CD14-positive monocyte (primary cell): ENCODE measurements at regions not wholly inside any gene's neighbourhood (a gene's known extent, or its start where the extent isn't known, plus 50 kb on each side); places are given as distances from the start of the nearest gene placed in this dataset.

Experiments used
- DNase-seq, 3 donors: peaks; one replicate each; pipeline ENCODE4 v3.0.0-alpha.2; 2011 to 2022
- H2AFZ ChIP-seq: 2 replicates; pipeline ENCODE4 v1.6.0; 2012; ENCODE audit warnings: mild to moderate bottlenecking, low read depth, low read length, inconsistent platforms; ENCODE audit not compliant: insufficient read depth, poor library complexity, severe bottlenecking
- H3K27ac ChIP-seq, 2 donors: 1 replicate in 1 of 2; 2 replicates in 1 of 2; pipeline ENCODE4 v1.5.1; 2012 to 2013; ENCODE audit warnings: low read length in 2 of 2, control low read depth in 1 of 2, inconsistent platforms in 1 of 2, low read depth in 1 of 2, mild to moderate bottlenecking in 1 of 2
- H3K27me3 ChIP-seq, 2 donors: one replicate each; pipeline versions ENCODE4 v1.6.0 to v1.6.1; 2011 to 2013; ENCODE audit warnings: low read length in 2 of 2; ENCODE audit not compliant: control insufficient read depth in 2 of 2, insufficient read depth in 2 of 2
- H3K36me3 ChIP-seq, 2 donors: replicated peaks in 1 of 2; 1 replicate in 1 of 2; 2 replicates in 1 of 2; pipeline versions ENCODE4 v1.5.1 to v1.6.1; 2012 to 2013; ENCODE audit warnings: low read length in 2 of 2, control low read depth in 1 of 2, inconsistent platforms in 1 of 2, mild to moderate bottlenecking in 1 of 2; ENCODE audit not compliant: insufficient read depth in 2 of 2, control insufficient read depth in 1 of 2
- H3K4me1 ChIP-seq, 2 donors: 1 replicate in 1 of 2; 2 replicates in 1 of 2; pipeline versions ENCODE4 v1.5.1 to v1.6.1; 2012 to 2013; ENCODE audit warnings: low read length in 2 of 2, control low read depth in 1 of 2, inconsistent platforms in 1 of 2, mild to moderate bottlenecking in 1 of 2, moderate library complexity in 1 of 2; ENCODE audit not compliant: insufficient read depth in 2 of 2, control insufficient read depth in 1 of 2
- H3K4me2 ChIP-seq: replicated peaks from 2 replicates; pipeline ENCODE3; 2012; ENCODE audit warnings: low read length, moderate library complexity, mild to moderate bottlenecking; ENCODE audit not compliant: poor library complexity, severe bottlenecking; ENCODE audit errors: extremely low read depth
- H3K4me3 ChIP-seq, 3 experiments: fragments of 200-600 bp in 1 of 3; sonication (generic) in 1 of 3; replicated peaks in 1 of 3; 1 replicate in 2 of 3; 2 replicates in 1 of 3; pipeline ENCODE4 v1.5.1; 2011 to 2013; ENCODE audit warnings: low read length in 3 of 3, mild to moderate bottlenecking in 3 of 3, control low read depth in 2 of 3, low read depth in 2 of 3, inconsistent platforms in 1 of 3, moderate library complexity in 1 of 3
- H3K79me2 ChIP-seq: 2 replicates; pipeline ENCODE4 v1.6.0; 2012; ENCODE audit warnings: mild to moderate bottlenecking, control low read depth, inconsistent platforms, low read length, moderate library complexity; ENCODE audit not compliant: insufficient read depth
- H3K9ac ChIP-seq: 2 replicates; pipeline ENCODE4 v1.6.0; 2017; ENCODE audit warnings: low read length, mild to moderate bottlenecking; ENCODE audit not compliant: insufficient read depth, poor library complexity, severe bottlenecking
- H3K9me3 ChIP-seq, 2 donors: replicated peaks in 1 of 2; 1 replicate in 1 of 2; 2 replicates in 1 of 2; pipeline versions ENCODE4 v1.5.1 to v1.6.1; 2012 to 2013; ENCODE audit warnings: low read length in 2 of 2, control low read depth in 1 of 2; ENCODE audit not compliant: control insufficient read depth in 1 of 2, insufficient read depth in 1 of 2
- H4K20me1 ChIP-seq: 2 replicates; pipeline ENCODE4 v1.6.0; 2012; ENCODE audit warnings: mild to moderate bottlenecking, low read length, control low read depth, moderate library complexity; ENCODE audit not compliant: insufficient read depth
- H3K27ac Mint-ChIP-seq, 7 donors: one replicate each; pipeline ENCODE4 v1.8.0; 2020; ENCODE audit warnings: mild to moderate bottlenecking in 7 of 7, mixed read lengths in 7 of 7, moderate library complexity in 6 of 7, inconsistent platforms in 2 of 7
- H3K27me3 Mint-ChIP-seq, 3 donors: one replicate each; pipeline ENCODE4 v1.8.0; 2021 to 2022; ENCODE audit warnings: low read depth in 3 of 3, mild to moderate bottlenecking in 3 of 3, mixed read lengths in 3 of 3, moderate library complexity in 3 of 3, inconsistent platforms in 1 of 3
- H3K36me3 Mint-ChIP-seq, 2 donors: one replicate each; pipeline ENCODE4 v1.8.0; 2020; ENCODE audit warnings: mixed read lengths in 2 of 2, inconsistent platforms in 1 of 2, mild to moderate bottlenecking in 1 of 2
- H3K4me1 Mint-ChIP-seq: one replicate; pipeline ENCODE4 v1.8.0; 2020; ENCODE audit warnings: mild to moderate bottlenecking, mixed read lengths
- H3K4me3 Mint-ChIP-seq, 2 donors: one replicate each; pipeline ENCODE4 v1.8.0; 2020; ENCODE audit warnings: mild to moderate bottlenecking in 2 of 2, mixed read lengths in 2 of 2, moderate library complexity in 1 of 2
- H3K9me3 Mint-ChIP-seq, 7 donors: one replicate each; pipeline ENCODE4 v1.8.0; 2020 to 2022; ENCODE audit warnings: mixed read lengths in 7 of 7, mild to moderate bottlenecking in 6 of 7, moderate library complexity in 6 of 7, inconsistent platforms in 2 of 7
- CTCF ChIP-seq: fragments of 200-600 bp; IDR thresholded peaks from one replicate; pipeline ENCODE4 v1.8.0; 2022; ENCODE audit warnings: antibody characterized with exemption, mild to moderate bottlenecking
- WGBS: methylation state at CpG from one replicate; pipeline ENCODE4 v1.1.5; 2013; ENCODE audit warnings: missing lambda C conversion rate; ENCODE audit not compliant: insufficient coverage; 5-methylcytosine and 5-hydroxymethylcytosine counted together
- intact Hi-C, 2 donors: fragments of 100-400 bp; cut with micrococcal nuclease; formaldehyde crosslinking; loops; one replicate each; pipeline versions ENCODE4 v1.15.0 to v1.15.1; 2023

DNA sequence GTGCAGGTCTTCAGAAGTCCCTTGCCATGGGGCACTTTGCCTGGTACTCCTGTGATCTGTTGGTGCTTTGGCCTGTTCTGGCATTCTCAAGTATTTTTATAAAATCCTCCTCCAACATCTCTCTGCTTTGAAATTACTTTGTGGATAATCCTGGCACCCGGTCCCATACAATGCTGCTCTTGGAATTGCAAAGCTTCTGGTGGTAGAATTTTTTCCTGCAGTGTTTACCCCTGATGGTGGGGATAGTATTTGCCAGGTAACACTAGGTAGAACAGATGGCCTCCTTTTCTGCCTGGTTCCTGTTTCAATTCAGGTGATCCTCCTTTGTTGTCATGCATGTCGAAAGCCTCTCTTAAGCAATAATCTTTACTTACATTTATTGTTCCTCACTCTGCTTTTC, 109.8 kb upstream of the ATP10B start:
- no peaks in the 10 kb centered on the region for H4K20me1 ChIP-seq
- no peak overlapping the region for H3K4me2 ChIP-seq
- H3K36me3 Mint-ChIP-seq = no peaks in the 10 kb centered on the region
- H3K4me1 Mint-ChIP-seq = peaks cover 6% of the 10 kb centered on the region
- no peak overlapping the region for H3K27ac ChIP-seq
- no peak overlapping the region for H3K4me3 Mint-ChIP-seq
- H3K9me3 ChIP-seq = no peaks in the 10 kb centered on the region
- H3K36me3 ChIP-seq = no peaks in the 10 kb centered on the region
- no peak overlapping the region for H2AFZ ChIP-seq
- H3K27me3 Mint-ChIP-seq = peaks cover 0 to 3% (median 2%) of the 10 kb centered on the region in 3 donors
- H3K9me3 Mint-ChIP-seq = peaks cover 0 to 3% (median 0%) of the 10 kb centered on the region in 7 donors
- DNase-seq = no peak
- no peak overlapping the region for H3K4me3 ChIP-seq
- TF ChIP-seq CTCF = no peak
- H3K9ac ChIP-seq = no peak overlapping the region
- intact Hi-C loops = no loop called here
- H3K27me3 ChIP-seq = no peaks in the 10 kb centered on the region
- WGBS = no CpG with 5 or more reads among the region's 2 CpGs
- H3K4me1 ChIP-seq = no peaks in the 10 kb centered on the region
- H3K27ac Mint-ChIP-seq = no peak overlapping the region
- H3K79me2 ChIP-seq = no peaks in the 10 kb centered on the region

DNA sequence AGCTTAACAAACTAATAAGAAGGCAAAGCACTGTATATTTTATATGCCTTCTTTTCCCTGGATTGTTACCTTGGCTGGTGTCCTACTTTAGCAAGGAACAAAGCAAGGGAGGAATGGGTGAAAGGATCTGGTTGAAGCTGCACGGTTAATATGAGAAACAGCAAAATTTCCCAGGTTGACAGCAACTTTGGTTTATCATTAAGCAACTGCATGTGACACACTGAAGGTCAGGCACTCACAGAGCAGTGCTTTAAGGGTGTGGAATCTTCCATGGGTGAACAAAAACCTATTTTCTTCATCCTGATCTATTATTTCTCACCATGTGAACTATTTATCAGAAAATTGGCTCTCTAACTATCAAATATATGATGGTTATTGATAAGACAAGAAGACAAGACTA, 109.0 kb upstream of the ATP10B start:
- Histone ChIP-seq H2AFZ (no peak overlapping the region), H3K4me2 (no peak overlapping the region), H3K4me3 (no peak overlapping the region), H3K36me3 (no peaks in the 10 kb centered on the region), H3K27me3 (no peaks in the 10 kb centered on the region), H3K9ac (no peak overlapping the region), H3K79me2 (no peaks in the 10 kb centered on the region), H3K4me1 (no peaks in the 10 kb centered on the region), H3K27ac (no peak overlapping the region), H4K20me1 (no peaks in the 10 kb centered on the region), H3K9me3 (no peaks in the 10 kb centered on the region)
- intact Hi-C loops = no loop called here
- H3K9me3 Mint-ChIP-seq = peaks cover 0 to 3% (median 0%) of the 10 kb centered on the region in 7 donors
- WGBS = no CpG with 5 or more reads among the region's 1 CpG
- TF ChIP-seq CTCF = no peak
- no peak for DNase-seq
- H3K4me1 Mint-ChIP-seq = peaks cover 6% of the 10 kb centered on the region
- peaks cover 0 to 3% (median 2%) of the 10 kb centered on the region in 3 donors for H3K27me3 Mint-ChIP-seq
- H3K27ac Mint-ChIP-seq = no peak overlapping the region
- H3K36me3 Mint-ChIP-seq = no peaks in the 10 kb centered on the region
- H3K4me3 Mint-ChIP-seq = no peak overlapping the region
